PFSK-1 (cell line): ENCODE measurements at regions not wholly inside any gene's neighbourhood (a gene's known extent, or its start where the extent isn't known, plus 50 kb on each side); places are given as distances from the start of the nearest gene placed in this dataset.

Source experiments
- POLR2AphosphoS5 ChIP-seq: IDR thresholded peaks from 2 replicates; pipeline ENCODE4 v1.6.1; 2012; ENCODE audit warnings: low read depth, mild to moderate bottlenecking, control low read depth, low read length, moderate library complexity
- TAF1 ChIP-seq: IDR thresholded peaks from 2 replicates; pipeline ENCODE4 v1.6.1; 2012; ENCODE audit warnings: low read length, control low read depth, borderline replicate concordance; ENCODE audit not compliant: insufficient read depth
- TF ChIP-seq, protein P1 (sequence below), 2 experiments: IDR thresholded peaks; 2 replicates each; pipeline versions ENCODE4 v1.6.1 to v1.8.0; 2011 to 2012; ENCODE audit warnings: low read depth in 2 of 2, low read length in 2 of 2, control low read depth in 1 of 2, inconsistent platforms in 1 of 2, mild to moderate bottlenecking in 1 of 2, moderate library complexity in 1 of 2; ENCODE audit not compliant: insufficient read depth in 1 of 2

- TF ChIP-seq TAF1 (no peak), POLR2AphosphoS5 (no peak)
- TF ChIP-seq, protein P1, sequence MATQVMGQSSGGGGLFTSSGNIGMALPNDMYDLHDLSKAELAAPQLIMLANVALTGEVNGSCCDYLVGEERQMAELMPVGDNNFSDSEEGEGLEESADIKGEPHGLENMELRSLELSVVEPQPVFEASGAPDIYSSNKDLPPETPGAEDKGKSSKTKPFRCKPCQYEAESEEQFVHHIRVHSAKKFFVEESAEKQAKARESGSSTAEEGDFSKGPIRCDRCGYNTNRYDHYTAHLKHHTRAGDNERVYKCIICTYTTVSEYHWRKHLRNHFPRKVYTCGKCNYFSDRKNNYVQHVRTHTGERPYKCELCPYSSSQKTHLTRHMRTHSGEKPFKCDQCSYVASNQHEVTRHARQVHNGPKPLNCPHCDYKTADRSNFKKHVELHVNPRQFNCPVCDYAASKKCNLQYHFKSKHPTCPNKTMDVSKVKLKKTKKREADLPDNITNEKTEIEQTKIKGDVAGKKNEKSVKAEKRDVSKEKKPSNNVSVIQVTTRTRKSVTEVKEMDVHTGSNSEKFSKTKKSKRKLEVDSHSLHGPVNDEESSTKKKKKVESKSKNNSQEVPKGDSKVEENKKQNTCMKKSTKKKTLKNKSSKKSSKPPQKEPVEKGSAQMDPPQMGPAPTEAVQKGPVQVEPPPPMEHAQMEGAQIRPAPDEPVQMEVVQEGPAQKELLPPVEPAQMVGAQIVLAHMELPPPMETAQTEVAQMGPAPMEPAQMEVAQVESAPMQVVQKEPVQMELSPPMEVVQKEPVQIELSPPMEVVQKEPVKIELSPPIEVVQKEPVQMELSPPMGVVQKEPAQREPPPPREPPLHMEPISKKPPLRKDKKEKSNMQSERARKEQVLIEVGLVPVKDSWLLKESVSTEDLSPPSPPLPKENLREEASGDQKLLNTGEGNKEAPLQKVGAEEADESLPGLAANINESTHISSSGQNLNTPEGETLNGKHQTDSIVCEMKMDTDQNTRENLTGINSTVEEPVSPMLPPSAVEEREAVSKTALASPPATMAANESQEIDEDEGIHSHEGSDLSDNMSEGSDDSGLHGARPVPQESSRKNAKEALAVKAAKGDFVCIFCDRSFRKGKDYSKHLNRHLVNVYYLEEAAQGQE (IDR thresholded peaks at IDR 0.05; ENCODE audit: insufficient read depth in 1 of 2, low read depth in 2 of 2, low read length in 2 of 2): no peak
These were observed 284.4 kb upstream of the PHYHIPL start for GRCh38 chr10:58892031-58892531.
